Subcutaneous abdominal adipose tissue (tissue), 5 donors: ENCODE measurements at regions not wholly inside any gene's neighbourhood (a gene's known extent, or its start where the extent isn't known, plus 50 kb on each side); places are given as distances from the start of the nearest gene placed in this dataset.

Source experiments
- H3K27ac ChIP-seq: one replicate; pipeline ENCODE4 v1.7.0; 2013; ENCODE audit warnings: low read depth, mild to moderate bottlenecking, inconsistent platforms, low read length, moderate library complexity
- H3K27me3 ChIP-seq, 5 donors: one replicate each; pipeline ENCODE4 v1.7.0; 2013; ENCODE audit warnings: low read length in 5 of 5, inconsistent platforms in 1 of 5; ENCODE audit not compliant: control insufficient read depth in 5 of 5, insufficient read depth in 4 of 5
- H3K36me3 ChIP-seq, 5 donors: one replicate each; pipeline ENCODE4 v1.7.0; 2013; ENCODE audit warnings: low read length in 5 of 5; ENCODE audit not compliant: control insufficient read depth in 5 of 5, insufficient read depth in 5 of 5
- H3K4me1 ChIP-seq, 5 donors: one replicate each; pipeline ENCODE4 v1.7.0; 2013; ENCODE audit warnings: low read length in 5 of 5, mild to moderate bottlenecking in 3 of 5, moderate library complexity in 1 of 5; ENCODE audit not compliant: control insufficient read depth in 5 of 5, insufficient read depth in 5 of 5
- H3K4me3 ChIP-seq, 5 donors: one replicate each; pipeline ENCODE4 v1.7.0; 2013; ENCODE audit warnings: low read length in 5 of 5, low read depth in 1 of 5
- H3K9ac ChIP-seq, 5 donors: one replicate each; pipeline ENCODE4 v1.7.0; 2013; ENCODE audit warnings: low read length in 5 of 5, mild to moderate bottlenecking in 4 of 5, moderate library complexity in 3 of 5
- H3K9me3 ChIP-seq, 5 donors: one replicate each; pipeline ENCODE4 v1.7.0; 2013; ENCODE audit warnings: low read length in 5 of 5; ENCODE audit not compliant: control insufficient read depth in 5 of 5
- donor health status: healthy.
- donor health status: healthy.
- donor health status: healthy.
- donor health status: healthy.
- donor health status: healthy.

GRCh38 chr15:38899300-38899699, 334.7 kb upstream of the RASGRP1 start:
- no peaks in the 10 kb centered on the region for H3K4me1 ChIP-seq
- H3K9ac ChIP-seq: no peak overlapping the region
- H3K27ac ChIP-seq: no peak overlapping the region
- no peaks in the 10 kb centered on the region for H3K27me3 ChIP-seq
- H3K36me3 ChIP-seq: no peaks in the 10 kb centered on the region
- no peaks in the 10 kb centered on the region for H3K9me3 ChIP-seq
- H3K4me3 ChIP-seq: no peak overlapping the region

- Histone ChIP-seq H3K4me1 (no peaks in the 10 kb centered on the region), H3K36me3 (no peaks in the 10 kb centered on the region), H3K9me3 (peaks cover 0 to 4% (median 0%) of the 10 kb centered on the region in 5 donors), H3K27me3 (no peaks in the 10 kb centered on the region), H3K27ac (no peak overlapping the region), H3K9ac (no peak overlapping the region), H3K4me3 (no peak overlapping the region)
These were observed 339.7 kb upstream of the RASGRP1 start for GRCh38 chr15:38904298-38904697.

GRCh38 chr15:38905632-38906031, 341.0 kb upstream of the RASGRP1 start:
- no peaks in the 10 kb centered on the region for H3K27me3 ChIP-seq
- no peaks in the 10 kb centered on the region for H3K36me3 ChIP-seq
- no peak overlapping the region for H3K4me3 ChIP-seq
- H3K9ac ChIP-seq: no peak overlapping the region
- no peak overlapping the region for H3K27ac ChIP-seq
- H3K9me3 ChIP-seq: peaks cover 0 to 10% (median 2%) of the 10 kb centered on the region in 5 donors
- H3K4me1 ChIP-seq: no peaks in the 10 kb centered on the region

- Histone ChIP-seq H3K4me3 (no peak overlapping the region), H3K27me3 (no peaks in the 10 kb centered on the region), H3K4me1 (no peaks in the 10 kb centered on the region), H3K27ac (no peak overlapping the region), H3K9ac (no peak overlapping the region), H3K9me3 (no peaks in the 10 kb centered on the region), H3K36me3 (no peaks in the 10 kb centered on the region)
These were observed 356.4 kb upstream of the RASGRP1 start for GRCh38 chr15:38920966-38921365.

- no peaks in the 10 kb centered on the region for H3K27me3 ChIP-seq
- H3K4me1 ChIP-seq: no peaks in the 10 kb centered on the region
- H3K9ac ChIP-seq: no peak overlapping the region
- H3K4me3 ChIP-seq: no peak overlapping the region
- no peaks in the 10 kb centered on the region for H3K9me3 ChIP-seq
- H3K27ac ChIP-seq: no peak overlapping the region
- no peaks in the 10 kb centered on the region for H3K36me3 ChIP-seq
These were observed 356.9 kb upstream of the RASGRP1 start for GRCh38 chr15:38921471-38921870.

GRCh38 chr15:38928431-38928830, 363.8 kb upstream of the RASGRP1 start:
- Histone ChIP-seq H3K36me3 (no peaks in the 10 kb centered on the region), H3K27me3 (no peaks in the 10 kb centered on the region), H3K4me1 (no peaks in the 10 kb centered on the region), H3K9me3 (no peaks in the 10 kb centered on the region), H3K4me3 (no peak overlapping the region), H3K27ac (no peak overlapping the region), H3K9ac (no peak overlapping the region)

GRCh38 chr15:38930851-38931572, 366.4 kb upstream of the RASGRP1 start:
- no peaks in the 10 kb centered on the region for H3K36me3 ChIP-seq
- no peak overlapping the region for H3K4me3 ChIP-seq
- H3K27me3 ChIP-seq: no peaks in the 10 kb centered on the region
- no peaks in the 10 kb centered on the region for H3K4me1 ChIP-seq
- no peak overlapping the region for H3K9ac ChIP-seq
- no peaks in the 10 kb centered on the region for H3K9me3 ChIP-seq
- no peak overlapping the region for H3K27ac ChIP-seq

- Histone ChIP-seq H3K4me3 (no peak overlapping the region), H3K36me3 (no peaks in the 10 kb centered on the region), H3K9ac (no peak overlapping the region), H3K27ac (no peak overlapping the region), H3K4me1 (no peaks in the 10 kb centered on the region), H3K9me3 (no peaks in the 10 kb centered on the region), H3K27me3 (peaks cover 0 to 2% (median 0%) of the 10 kb centered on the region in 5 donors)
These were observed 376.9 kb upstream of the RASGRP1 start for GRCh38 chr15:38941399-38941953.

GRCh38 chr15:38944536-38944935, 379.9 kb upstream of the RASGRP1 start:
- Histone ChIP-seq H3K27me3 (peaks cover 0 to 2% (median 0%) of the 10 kb centered on the region in 5 donors), H3K36me3 (no peaks in the 10 kb centered on the region), H3K4me3 (no peak overlapping the region), H3K9me3 (no peaks in the 10 kb centered on the region), H3K27ac (no peak overlapping the region), H3K4me1 (no peaks in the 10 kb centered on the region), H3K9ac (no peak overlapping the region)

- Histone ChIP-seq H3K27me3 (peaks cover 0 to 2% (median 0%) of the 10 kb centered on the region in 5 donors), H3K4me3 (no peak overlapping the region), H3K9ac (no peak overlapping the region), H3K27ac (no peak overlapping the region), H3K36me3 (no peaks in the 10 kb centered on the region), H3K9me3 (no peaks in the 10 kb centered on the region), H3K4me1 (no peaks in the 10 kb centered on the region)
These were observed 381.1 kb upstream of the RASGRP1 start for GRCh38 chr15:38945551-38946298.
